Eye (tissue), 1 donor: ENCODE measurements at regions not wholly inside any gene's neighbourhood (a gene's known extent, or its start where the extent isn't known, plus 50 kb on each side); places are given as distances from the start of the nearest gene placed in this dataset.

Source experiments
- DNase-seq: peaks from one replicate; pipeline ENCODE4 v3.0.0-alpha.2; 2015

DNA sequence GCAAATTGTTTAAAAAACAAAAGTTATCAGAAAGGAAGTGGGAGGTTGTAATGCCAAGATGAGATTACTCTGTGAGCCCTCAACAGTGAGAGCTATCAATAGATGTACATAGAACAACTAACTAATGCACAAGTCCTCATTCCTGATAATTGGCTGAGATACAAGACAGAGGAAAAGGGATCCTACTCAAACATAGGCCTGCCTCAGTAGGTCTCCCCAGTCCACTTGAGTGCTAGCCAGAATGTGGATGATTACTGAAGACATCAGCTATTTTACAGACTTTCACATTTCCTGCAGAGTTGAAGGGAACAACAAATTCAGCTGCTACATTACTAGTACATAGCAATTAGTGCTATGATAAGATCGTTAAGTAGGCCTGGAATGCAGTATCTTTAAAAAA is 981.9 kb downstream of the TUSC7 start:
- no peak for DNase-seq

DNA sequence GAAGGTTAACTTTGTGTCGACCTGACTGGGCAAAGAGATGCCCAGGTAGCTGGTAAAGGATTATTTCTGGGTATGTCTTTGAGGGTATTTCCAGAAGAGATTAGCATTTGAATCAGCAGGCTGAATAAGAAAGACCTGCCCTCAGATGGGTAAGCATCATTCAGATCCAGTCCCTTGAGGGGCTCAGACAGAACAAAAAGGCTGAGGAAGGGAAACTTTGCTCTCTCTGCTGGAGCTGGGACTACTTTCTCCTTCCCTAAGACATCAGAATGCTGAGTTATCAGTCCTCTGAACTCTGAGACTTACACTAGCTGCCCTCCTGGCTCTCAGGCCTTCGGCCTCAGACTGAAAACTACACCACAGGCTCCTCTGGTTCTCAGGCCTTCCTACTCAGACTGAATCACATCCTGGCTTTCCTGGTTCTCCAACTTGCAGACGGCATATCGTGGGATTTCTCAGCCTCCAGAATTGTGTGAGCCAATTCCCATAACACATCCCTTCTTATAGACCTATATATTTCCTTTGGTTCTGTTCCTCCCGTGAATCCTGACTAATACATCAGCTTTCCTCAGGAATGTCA is 982.9 kb downstream of the TUSC7 start:
- no peak for DNase-seq

DNA sequence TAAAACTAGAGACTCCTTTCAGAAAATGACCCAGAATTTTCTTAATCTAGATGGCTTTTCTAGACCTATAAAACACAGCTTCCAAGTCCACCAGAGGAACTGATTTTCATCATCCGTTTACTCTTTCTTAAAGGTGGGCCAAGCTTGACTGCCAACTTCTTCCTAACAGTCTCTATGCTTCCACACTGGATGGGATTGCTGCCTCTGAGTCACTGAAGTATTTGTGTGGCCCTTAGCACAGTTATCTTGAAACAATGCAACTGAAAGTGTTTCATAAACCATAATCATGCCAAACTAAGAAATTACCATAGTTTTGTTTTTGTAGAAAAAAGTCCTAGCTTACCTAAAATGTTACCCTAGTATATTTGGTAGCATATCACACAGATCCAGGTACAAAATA is 985.7 kb downstream of the TUSC7 start:
- DNase-seq: no peak

DNA sequence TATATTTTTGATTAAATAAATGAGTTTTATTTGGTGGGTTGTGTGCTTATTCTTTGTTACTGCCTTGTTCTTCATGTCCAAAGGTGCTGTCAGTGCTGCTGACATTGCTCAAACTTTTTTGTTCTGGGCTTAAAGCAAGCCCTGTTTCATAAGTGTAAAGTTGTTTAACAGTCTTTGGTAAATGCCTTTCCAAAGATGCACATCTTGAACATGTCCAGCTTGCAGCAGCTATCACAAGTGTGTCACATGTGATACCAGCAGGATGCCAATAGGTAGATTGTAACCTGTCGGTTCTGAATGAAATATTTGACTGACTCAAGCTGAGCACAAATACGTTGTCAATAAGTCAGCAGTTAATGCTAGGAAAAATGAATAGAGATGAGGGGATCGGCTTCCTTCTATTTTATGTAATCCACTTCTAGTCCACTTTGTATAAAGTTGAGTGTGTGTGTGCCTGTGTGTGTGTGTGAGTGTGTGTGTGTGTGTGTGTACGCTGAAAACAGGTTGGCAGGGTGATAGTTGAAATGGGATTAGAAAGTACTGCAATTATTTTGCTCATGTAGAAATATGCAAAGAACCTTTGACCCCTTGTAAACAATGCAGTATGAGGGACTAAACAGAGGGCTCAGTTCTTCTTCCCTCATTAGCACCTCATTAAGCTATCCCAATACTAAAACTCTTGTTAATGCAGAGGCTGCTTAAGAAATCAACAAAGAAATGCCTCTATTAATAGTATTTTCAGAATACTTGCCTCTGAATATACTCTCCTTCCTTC is 986.5 kb downstream of the TUSC7 start:
- no peak for DNase-seq

DNA sequence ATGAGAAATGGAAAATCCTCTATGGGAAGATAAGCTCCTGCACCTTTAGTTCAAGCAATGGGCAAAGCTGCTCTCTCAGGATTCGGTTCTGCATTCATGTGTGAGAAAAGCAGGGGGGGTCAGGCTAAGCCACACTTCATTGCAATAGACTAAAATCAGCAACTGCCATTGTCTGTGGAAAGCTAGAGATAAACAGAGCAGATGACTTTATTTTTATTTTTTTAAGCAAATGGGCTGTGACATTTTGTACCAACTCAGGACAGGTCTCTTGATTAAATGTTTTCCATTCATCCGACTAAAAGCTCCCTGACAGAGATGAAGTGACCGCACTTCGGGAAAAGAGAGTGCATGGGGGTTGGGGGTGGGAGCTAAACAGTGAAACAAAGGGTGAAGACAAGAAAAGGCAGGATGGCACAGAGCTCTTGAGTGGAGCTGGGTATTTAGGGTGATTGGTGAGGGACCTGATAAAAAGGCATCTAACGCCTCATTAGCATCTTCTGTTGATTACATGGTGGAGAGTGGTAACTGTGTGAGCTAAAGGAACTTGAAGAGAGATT is 987.4 kb downstream of the TUSC7 start:
- DNase-seq: peak; percentile 54

DNA sequence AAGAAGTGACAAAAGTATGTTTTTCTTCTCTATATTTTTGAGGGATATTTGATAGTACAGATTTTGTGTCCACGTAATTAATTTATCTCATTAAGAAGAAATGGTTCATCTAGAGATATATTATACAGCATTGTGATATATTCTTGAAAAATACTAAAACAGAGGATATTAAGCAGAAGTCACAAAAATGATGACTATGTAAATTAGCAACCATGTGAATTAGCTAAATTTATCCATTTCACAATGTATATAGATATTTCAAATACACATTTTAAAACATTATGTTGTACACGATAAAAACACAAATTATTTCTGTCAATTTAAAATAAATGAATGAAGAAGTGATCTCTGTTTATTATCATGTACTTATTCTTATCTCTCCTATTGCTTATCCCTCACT is 989.5 kb downstream of the TUSC7 start:
- DNase-seq: no peak

DNA sequence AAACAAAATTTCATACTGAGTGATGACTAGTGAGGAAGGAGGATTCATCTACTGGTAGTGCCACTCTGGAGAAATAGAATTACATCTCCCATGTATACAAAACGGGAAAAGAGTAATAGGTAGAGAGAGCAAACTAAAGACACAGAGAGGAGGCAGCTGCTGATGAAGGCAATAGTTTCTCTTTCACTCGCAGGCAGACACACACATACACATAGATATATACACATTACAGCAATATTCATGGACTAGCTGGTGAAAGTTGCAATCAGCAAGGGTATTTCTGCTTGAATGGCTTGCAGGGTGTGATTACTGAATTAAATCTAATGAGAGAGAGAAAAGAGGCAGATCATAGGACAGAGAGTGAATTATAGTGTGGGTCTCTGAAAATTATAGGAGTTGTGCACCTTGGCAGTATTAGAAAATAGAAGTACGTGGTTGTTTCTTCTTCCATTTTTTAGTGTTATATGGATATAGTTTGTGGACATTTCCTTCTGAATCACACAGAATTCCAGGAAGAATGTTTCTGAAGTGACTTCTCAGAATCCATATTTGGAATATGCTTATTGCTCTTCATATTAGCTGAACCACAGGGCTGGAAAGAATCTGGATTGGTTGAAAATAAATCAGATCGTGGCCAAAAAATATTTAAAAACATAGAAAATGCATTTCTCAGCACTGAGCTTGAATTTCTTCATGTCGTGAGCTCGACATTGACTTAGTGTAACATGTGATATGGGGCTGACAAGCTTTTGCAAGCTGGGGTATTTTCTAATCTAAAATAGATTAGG is 991.2 kb downstream of the TUSC7 start:
- DNase-seq: no peak

DNA sequence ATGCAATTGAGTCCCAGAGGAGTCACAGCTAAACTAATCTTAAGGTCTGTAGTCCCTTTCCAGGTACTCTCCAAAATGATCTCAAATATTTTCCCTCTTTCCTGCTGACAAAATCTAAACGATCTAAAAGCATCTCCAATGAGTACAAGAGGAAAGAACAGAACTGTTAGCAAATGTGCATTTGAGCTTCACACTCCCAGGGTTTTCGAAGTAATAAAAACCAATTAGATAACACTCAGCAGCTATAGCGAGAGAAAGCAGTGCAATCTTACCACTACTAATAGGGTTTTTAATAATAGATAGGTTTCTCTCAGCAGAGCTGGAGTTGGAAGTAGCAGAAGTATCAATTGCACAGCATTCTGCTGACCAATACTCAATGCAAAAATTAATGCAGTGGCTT is 995.4 kb downstream of the TUSC7 start:
- peak; percentile 62 for DNase-seq

DNA sequence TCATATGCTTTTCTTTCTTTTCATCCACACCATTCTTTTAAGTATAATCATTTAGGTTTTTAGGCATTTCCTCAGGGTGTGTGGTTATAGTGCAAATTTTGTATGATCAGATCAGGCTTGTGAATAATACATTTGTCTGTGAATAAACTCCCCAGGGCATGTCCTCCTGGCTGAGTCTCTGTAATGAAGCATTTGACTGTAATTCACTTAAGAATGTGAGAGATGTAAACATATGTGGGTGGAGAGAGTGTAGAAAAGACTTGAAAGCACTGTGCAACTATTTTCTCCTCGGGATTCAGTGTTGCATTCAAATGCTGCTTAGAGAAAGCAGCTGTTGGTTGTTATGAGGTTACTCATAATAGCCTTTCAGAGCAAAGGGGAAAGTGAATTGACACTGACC is 996.5 kb downstream of the TUSC7 start:
- DNase-seq: no peak

DNA sequence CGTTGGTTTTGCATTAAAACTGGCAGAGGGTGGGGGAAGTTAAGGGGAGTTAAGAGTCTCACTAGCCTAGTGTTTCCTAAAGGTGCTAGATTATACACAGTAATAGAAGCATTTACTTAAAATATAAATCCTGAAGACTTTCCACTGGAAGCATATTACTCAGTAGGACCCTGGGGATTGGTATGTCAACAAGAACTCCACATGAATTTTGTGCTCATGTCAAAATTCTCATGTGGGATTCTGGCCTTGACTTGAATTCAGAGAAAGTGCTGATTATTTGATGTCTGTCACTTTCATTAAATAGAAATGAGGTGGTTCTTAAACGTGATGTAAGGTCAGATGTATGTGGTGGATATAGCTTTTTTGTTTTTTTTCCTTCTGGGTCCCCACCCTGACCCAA is 997.2 kb downstream of the TUSC7 start:
- DNase-seq: no peak

DNA sequence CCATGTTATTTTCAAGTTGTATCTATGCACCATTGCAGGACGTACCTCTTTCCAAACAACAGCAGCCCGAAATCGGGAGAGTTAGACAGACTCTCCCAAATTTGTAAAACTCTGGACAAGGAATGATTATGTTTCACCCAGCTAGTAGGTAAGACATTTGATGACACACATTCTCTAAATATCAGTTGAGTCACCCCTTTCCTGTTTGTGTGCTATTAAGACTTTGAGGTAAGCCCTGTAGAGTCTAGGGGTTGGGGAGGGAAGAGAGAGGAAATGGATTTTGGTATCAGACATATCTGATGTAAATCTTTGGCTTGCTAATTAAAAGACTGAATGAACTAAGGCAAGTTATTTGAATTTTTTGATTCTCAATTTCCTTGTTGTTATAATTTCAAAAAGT is 999.0 kb downstream of the TUSC7 start:
- DNase-seq: no peak

DNA sequence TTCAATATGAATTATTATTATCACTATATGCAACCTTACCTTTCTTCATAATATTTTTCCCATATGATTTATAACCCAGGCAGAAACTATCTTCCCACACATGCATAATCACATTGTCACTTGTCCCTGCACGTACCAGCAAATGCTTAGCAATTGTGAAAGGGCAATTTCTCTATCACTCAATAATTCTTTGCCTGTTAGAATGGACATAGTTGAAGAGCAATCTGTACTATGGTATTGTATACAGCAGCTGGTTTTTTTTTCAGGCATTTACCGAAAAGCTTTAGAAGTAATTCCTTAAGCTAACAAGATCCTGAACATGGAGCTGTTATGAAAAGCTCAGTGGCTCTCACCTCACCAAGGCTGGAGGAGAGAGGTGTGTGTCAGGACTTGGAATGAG is 999.5 kb downstream of the TUSC7 start:
- no peak for DNase-seq

DNA sequence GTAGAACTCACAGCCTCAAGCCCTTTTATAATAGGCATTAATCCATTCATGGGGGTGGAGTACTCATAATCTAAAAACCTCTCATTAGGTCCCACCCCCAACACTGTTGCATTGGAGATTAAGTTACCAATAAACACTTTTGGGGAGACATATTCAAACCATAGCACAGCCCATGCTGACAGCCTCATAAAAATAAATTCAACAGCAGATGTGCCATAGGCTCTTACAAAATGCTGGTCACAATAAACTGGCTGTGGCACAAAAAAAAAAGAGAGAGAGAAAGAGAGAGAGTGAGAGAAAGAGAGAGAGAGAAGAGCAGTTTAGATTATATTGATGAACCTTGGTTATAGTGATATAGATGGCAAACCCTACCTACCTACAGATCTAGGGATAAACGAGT is 1000.9 kb downstream of the TUSC7 start:
- no peak for DNase-seq

DNA sequence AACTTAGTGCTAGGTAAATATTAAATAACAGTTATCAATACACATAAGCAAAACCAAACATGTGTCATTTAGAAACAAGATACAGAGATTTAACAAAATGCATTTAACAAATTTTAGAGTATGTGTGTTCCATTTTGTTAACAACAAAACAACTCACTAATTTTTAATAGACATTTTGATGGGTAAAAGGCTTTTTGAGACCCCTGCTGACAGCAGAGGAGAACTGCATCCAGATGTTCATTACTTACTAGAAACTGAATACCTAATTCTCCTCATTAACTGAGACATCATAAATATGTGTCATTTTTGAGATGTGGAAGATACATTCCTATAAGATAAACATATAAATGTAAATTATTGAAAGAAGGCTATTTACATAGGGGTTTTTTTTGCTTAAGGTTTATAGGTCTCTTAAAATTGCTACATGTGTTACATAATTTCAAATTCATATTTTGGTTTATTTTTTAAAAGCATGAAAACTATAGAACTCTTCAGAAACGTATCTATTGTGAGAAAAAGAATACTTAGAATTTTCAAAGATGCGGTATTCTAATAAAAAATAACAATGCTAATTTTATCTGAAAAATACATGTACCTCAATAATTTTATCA is 1009.8 kb downstream of the TUSC7 start:
- DNase-seq: peak; percentile 38

DNA sequence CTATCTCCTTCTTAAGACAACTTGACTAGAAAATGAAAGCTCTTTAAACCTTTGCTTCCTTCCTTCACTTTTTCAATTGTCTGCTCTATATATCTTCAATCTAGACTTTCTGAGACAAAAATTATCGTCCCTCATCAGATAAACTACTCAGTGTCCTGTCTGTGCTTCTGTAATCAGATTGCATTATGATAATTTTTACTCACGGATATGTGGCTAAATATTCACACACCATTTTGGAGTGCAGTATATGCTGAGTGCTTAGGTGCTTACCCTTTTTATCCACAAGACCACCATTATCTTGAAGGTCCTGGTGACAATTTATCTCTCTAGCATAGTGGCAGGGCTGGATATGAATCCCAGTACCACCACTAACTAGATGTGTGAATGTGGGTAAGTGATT is 1012.3 kb downstream of the TUSC7 start:
- no peak for DNase-seq

DNA sequence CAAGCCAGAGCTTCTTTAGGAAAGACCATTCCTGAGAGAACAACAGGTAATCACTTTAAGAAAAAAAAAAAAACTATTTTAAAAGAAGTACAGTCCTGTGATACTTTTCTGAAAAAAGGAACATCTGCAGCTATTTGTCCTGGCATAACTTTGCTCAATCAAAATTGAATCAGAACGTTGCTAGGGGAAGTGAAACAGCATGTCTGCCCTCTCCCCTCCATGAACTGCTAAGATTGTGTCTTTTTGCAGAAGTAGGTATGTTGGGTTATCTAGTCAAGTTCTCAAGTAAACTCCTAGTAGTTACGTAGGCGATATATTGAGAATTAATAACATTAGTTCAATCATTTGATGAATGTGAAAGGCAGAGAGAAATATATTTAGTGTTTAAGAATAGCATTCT is 1013.3 kb downstream of the TUSC7 start:
- DNase-seq: no peak

DNA sequence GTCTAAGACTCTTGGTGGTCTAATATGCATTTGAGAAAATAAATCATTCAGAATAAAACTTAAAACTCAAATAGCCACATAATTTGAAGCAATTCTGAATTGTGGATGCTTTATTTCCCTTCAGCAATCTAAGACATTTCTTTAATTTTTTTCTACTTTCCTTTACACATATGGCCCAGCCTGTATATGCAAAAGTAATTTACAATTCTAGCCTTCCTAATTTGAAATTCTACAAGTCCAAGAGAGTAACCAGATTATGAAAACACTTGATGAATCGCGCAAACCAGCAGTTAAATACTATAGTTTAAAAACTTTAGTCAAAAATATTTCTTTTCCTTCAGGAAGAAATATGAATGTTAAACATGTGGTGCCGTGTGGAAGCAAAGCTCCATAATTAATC is 1014.2 kb downstream of the TUSC7 start:
- no peak for DNase-seq

DNA sequence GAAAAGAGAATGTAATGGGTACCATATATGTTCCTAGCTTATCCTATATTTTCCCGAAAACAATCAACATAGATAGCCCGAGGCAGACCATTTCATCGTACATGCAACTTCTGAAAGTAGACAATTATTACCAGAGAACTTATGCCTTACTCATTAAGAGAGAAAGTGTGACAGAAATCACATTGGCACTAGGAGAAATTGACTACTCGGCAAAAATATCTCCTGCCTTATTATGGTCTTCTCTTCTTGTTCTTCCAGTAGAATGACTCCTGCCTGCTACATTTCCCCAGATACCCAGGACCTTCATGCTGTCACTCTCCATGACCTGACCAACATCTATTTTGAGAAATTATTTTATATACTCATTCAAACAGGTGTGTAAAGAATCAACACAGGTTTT is 1015.7 kb downstream of the TUSC7 start:
- DNase-seq: no peak

DNA sequence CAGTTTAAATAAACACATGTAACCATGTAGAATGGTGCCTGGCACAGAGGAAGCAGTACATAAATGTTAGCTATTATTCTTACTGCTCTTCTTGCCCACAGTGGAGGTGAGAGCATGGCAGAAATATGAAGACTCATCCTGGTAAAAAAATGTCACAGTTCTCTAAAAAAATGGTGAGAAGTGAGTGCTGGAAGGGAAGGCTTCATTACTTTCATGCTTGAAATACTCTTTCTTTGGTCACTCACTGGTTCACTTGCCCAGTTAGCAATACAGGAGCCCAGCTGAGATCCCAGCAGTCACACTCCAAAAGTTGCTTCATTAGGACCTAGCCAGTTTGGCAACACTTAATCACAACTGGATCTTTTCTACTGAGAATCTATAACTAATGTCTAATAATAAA is 1017.2 kb downstream of the TUSC7 start:
- DNase-seq: no peak

DNA sequence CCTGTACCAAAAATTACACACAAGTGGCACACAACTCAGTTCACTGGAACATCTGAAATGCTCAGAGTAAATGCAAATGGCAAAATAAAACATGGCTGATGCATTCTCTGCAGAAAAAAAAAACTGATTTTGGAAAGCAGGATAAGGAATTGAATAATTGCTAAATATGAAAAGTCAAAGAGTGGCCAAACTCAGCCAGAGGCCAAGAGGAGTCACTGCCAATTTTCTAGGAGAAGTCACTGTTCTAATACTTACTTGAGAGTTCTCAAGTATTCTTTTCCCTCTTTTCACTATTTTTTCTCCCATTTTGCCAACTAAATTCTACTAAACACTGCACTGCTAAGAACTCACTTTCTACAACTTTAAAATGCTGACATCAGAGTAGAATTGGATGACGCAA is 1018.6 kb downstream of the TUSC7 start:
- no peak for DNase-seq

DNA sequence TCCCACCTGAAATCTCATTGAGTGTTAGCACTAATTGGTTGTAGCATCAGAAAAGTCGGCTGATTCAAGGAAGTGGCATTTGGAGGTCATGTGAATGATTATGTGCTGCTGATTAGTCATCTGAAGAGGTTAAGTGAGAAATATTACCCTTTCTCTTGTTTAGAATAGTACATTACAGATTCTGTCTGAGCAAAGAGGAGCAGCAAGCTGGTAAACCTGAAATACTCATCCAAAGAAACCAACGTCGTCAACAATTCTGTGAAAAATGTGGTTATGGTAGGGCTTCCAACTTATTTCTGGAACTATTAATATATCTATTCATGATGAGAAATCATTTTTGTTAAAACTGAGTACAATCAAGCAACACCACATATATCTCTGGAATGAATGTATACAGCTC is 1024.9 kb downstream of the TUSC7 start:
- no peak for DNase-seq

DNA sequence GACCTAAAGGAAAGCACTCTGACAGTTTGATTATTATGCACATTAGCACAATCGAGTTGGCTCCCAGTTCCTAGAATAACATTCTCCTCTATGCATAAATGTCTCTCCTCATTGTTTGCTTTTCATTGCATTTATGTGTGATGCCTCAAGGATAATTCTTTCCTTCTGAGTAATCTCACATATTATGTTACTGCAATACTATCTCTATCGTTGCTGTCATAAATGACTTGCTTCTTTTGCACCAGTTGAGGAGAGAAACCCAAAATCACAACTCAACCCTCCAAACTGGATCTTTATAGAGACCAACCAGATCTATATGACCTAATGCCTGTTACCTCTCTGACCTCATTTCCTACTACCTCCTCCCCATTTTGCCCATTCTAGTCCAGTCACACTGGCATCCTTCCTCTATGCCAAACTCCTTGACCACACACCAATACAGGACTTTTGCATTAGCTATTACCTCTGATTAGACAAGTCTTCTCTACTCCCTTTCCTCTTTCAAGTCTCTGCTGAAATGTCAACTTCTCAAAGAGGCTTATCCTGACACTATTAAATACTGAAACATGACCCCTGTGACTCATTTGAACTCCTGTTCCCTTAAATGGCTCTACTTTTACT is 1026.0 kb downstream of the TUSC7 start:
- DNase-seq: peak; percentile 38

DNA sequence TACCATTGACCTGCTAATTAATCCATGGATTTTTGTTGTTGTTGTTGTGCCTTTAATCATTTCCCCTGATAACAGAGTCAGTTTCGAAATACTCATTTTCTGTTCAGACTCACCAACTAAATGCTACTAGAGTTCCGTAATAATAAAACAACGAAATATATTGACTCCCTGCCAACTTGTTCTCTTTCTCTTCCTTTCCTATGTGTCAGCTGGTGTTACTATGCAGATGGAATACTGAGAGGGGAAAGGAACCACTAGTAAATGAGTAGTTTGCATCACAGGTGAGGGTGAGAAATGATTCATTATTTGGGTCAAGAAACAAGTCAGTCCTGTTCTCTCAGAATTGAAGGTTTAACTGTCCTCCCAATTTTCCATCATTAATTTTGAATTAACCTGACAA is 1027.3 kb downstream of the TUSC7 start:
- no peak for DNase-seq
